KG1 (cell line): ENCODE measurements at regions not wholly inside any gene's neighbourhood (a gene's known extent, or its start where the extent isn't known, plus 50 kb on each side); places are given as distances from the start of the nearest gene placed in this dataset.
"Not testable (repeated sequence)": the region's sequence is repeated elsewhere in the genome, so short reads cannot be mapped to it uniquely, and the experiment has no call there.

Experiments used
- DNase-seq: peaks from one replicate; lab custom pipeline; 2025; lab: John Stamatoyannopoulos, UW

- DNase-seq: no peak
Observed at GRCh38 chr4:112083587-112084347, 61.5 kb upstream of the FAM241A start.

- no peak for DNase-seq
Observed at GRCh38 chr4:112085156-112086035, 59.9 kb upstream of the FAM241A start.

DNA sequence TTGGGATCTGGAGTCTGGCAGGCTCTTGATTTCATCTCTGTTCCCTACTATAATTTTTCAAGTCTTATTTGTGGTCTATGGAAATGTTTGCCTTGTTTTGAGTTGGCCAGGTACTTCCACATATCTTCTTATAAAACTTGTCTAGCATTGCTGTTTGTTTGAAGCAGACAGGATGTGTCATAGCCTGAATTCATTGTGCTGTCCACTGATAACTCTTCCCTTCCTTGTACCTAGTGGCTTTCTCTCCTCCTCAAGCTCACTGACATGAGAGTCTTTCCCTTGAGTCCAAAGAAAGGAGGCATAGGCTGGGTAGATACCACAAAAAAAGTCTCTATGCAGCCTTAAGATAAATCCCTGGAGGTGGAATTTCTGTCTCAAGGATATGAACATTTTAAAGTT is 59.2 kb upstream of the FAM241A start:
- DNase-seq: no peak

GRCh38 chr4:112086661-112087060 is 58.6 kb upstream of the FAM241A start:
- DNase-seq: not testable (repeated sequence)

DNA sequence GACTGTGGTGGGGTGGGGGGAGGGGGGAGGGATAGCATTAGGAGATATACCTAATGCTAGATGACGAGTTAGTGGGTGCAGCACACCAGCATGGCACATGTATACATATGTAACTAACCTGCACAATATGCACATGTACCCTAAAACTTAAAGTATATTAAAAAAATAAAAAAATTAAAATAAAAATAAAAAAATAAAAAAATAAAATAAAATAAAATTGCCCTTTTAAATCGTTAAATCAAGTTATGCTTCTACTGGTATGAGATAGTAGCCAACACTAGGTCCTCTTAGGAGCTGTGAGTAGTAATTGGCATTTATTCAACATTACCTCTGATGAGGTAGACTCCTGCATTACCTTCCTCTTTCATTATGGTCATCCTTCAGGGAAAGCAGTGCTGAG is 52.9 kb upstream of the FAM241A start:
- not testable (repeated sequence) for DNase-seq

- no peak for DNase-seq
Observed at GRCh38 chr4:112093636-112094202, 51.5 kb upstream of the FAM241A start.

DNA sequence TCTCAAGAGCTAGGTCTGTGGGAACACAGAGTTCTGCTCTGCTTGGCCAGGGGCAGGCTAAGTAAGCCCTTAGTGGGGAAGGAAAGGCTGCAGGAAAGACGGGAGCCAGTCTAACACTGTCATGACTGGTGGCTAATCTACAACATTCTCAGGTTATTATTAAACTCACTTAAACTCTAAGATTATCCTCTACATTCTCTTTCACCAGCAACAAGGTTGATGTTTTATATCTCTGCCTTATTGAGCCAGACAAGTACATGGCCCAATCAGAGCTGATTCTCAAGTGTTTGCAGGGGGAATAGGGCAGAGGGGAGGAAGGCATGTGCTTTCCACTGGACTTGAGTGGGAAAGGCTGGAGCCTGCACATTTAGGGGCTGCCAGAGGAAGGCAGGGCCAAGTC is 50.9 kb upstream of the FAM241A start:
- no peak for DNase-seq
